Testis (tissue), 2 donors: ENCODE measurements at regions not wholly inside any gene's neighbourhood (a gene's known extent, or its start where the extent isn't known, plus 50 kb on each side); places are given as distances from the start of the nearest gene placed in this dataset.

Experiments
- CTCF ChIP-seq, 3 experiments: fragments of 450-650 bp in 2 of 3; fragments of 200-600 bp in 1 of 3; sonication (generic) in 1 of 3; IDR thresholded peaks; one replicate each; pipeline ENCODE4 v1.5.1; 2016 to 2019; ENCODE audit warnings: antibody characterized with exemption in 3 of 3, mild to moderate bottlenecking in 2 of 3, moderate library complexity in 1 of 3
- POLR2A ChIP-seq: fragments of 450-650 bp; IDR thresholded peaks from one replicate; pipeline ENCODE4 v1.6.1; 2017; ENCODE audit warnings: antibody characterized with exemption, mild to moderate bottlenecking, moderate library complexity

DNA sequence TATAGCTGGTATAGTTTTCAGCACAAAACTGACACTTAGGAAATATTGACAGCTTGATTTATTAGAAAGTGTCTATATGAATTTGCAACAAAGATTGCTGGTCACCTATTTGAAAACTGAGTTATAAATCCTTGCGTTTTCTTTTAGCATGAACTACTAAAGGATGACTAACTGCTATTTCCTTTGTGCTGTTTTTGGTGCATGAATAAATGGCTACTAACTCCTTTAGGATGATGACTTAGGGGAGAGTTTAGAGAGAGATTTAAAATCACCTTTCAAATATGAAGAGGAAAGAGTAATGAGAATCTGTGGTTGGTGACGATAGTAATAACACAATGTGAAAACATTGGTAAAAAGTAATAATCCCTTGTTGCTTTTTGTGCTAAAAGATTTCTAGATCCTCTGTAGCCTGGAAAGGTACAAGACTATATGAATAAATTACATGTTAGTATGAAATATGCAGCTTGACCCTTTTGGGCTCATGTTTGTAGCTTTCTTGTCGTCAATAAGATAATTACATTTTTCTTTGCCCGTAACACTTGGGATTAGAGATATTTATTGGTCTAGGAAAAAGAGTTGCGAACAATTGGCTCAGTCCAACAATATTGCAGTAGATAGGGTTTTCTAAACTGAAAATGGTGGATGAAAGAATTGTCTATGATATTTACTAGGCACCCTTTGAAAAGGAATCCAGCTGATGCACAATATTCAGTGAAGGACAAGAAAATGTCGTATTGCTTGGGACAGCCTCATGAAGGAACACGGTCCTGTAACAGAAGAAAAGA, 453.0 kb downstream of the ADAMTS20 start:
- TF ChIP-seq CTCF (IDR thresholded peaks at IDR 0.05) = no peak
- no peak for TF ChIP-seq POLR2A
